ENCODE measurements at regions not wholly inside any gene's neighbourhood (a gene's known extent, or its start where the extent isn't known, plus 50 kb on each side); places are given as distances from the start of the nearest gene placed in this dataset.

GRCh38 chr14:22194664-22195063, 394.4 kb downstream of the DAD1 start:
- Histone ChIP-seq H3K4me2 (no peak overlapping the region), H3K27ac (no peak overlapping the region), H3K4me1 (no peaks in the 10 kb centered on the region), H3K9me3 (no peaks in the 10 kb centered on the region), H3K4me3 (no peak overlapping the region)
- FAIRE-seq (no peak), ATAC-seq (no peak), DNase-seq (ENCODE audit: low read depth in 1 of 2, low spot score in 1 of 2) (no peak)
- 62% methylated on average over 2 of the region's 2 CpGs for WGBS (ENCODE audit: missing lambda C conversion rate)
- ChIA-PET CTCF (no interaction called here), POLR2A (no interaction called here)
- no peak for TF ChIP-seq ZNF302 (CRISPR knock-in tag; IDR thresholded peaks at IDR 0.05)
- TF ChIP-seq JUNB (IDR thresholded peaks at IDR 0.05), result no peak
- no peak for TF ChIP-seq HOXB5 (CRISPR knock-in tag; IDR thresholded peaks at IDR 0.05)
- no peak for TF ChIP-seq CBX8 (IDR thresholded peaks at IDR 0.05)

GRCh38 chr14:22190411-22191191, 398.4 kb downstream of the DAD1 start:
- Histone ChIP-seq H3K4me1 (no peaks in the 10 kb centered on the region), H3K27ac (no peak overlapping the region), H3K9me3 (no peaks in the 10 kb centered on the region), H3K4me2 (no peak overlapping the region), H3K4me3 (no peak overlapping the region)
- ChIA-PET POLR2A (no interaction called here), CTCF (no interaction called here)
- TF ChIP-seq HES2 (IDR thresholded peaks at IDR 0.05), result no peak
- no peak for TF ChIP-seq REST (IDR thresholded peaks at IDR 0.05)
- no peak for TF ChIP-seq HDAC2 (IDR thresholded peaks at IDR 0.05)
- TF ChIP-seq MYC (IDR thresholded peaks at IDR 0.05; ENCODE audit: borderline replicate concordance, low read length), result no peak
- TF ChIP-seq ZSCAN20 (CRISPR knock-in tag; IDR thresholded peaks at IDR 0.05), result no peak
- TF ChIP-seq USF2 (IDR thresholded peaks at IDR 0.05), result no peak
- no peak for TF ChIP-seq E2F6 (IDR thresholded peaks at IDR 0.05; ENCODE audit: borderline replicate concordance, low read depth)
- no peak for TF ChIP-seq JUN (IDR thresholded peaks at IDR 0.05)
- TF ChIP-seq CHD4 (IDR thresholded peaks at IDR 0.05; ENCODE audit: borderline replicate concordance), result no peak
- TF ChIP-seq NPAS2 (CRISPR knock-in tag; IDR thresholded peaks at IDR 0.05; ENCODE audit: borderline replicate concordance), result no peak
- TF ChIP-seq HMGXB4 (CRISPR knock-in tag; IDR thresholded peaks at IDR 0.05; ENCODE audit: borderline replicate concordance), result no peak
- TF ChIP-seq KDM5A (IDR thresholded peaks at IDR 0.05), result no peak
- TF ChIP-seq HOXB5 (CRISPR knock-in tag; IDR thresholded peaks at IDR 0.05), result no peak
- TF ChIP-seq ATOH8 (CRISPR knock-in tag; IDR thresholded peaks at IDR 0.05; ENCODE audit: low read depth), result no peak
- TF ChIP-seq NR3C1 (IDR thresholded peaks at IDR 0.05), result no peak
- TF ChIP-seq HOXA7 (CRISPR knock-in tag; IDR thresholded peaks at IDR 0.05), result no peak
- TF ChIP-seq EP300 (IDR thresholded peaks at IDR 0.05), result no peak
- no peak for TF ChIP-seq ZC3H11A (IDR thresholded peaks at IDR 0.05)
- no peak for TF ChIP-seq ELK1 (IDR thresholded peaks at IDR 0.05; ENCODE audit: low read depth, low read length)
- DNase-seq (ENCODE audit: low read depth in 1 of 2, low spot score in 1 of 2) (no peak), FAIRE-seq (no peak), ATAC-seq (no peak)
- WGBS (ENCODE audit: missing lambda C conversion rate), result 52% methylated on average over 10 of the region's 10 CpGs
